Activated T-cell treated with anti-CD3 and anti-CD28 coated beads, Interleukin-2, amount 50 U/mL, for 48 hours (primary cell): ENCODE measurements at regions not wholly inside any gene's neighbourhood (a gene's known extent, or its start where the extent isn't known, plus 50 kb on each side); places are given as distances from the start of the nearest gene placed in this dataset.

Source experiments
- DNase-seq, 2 experiments: peaks; one replicate each; pipeline ENCODE4 v3.0.0-alpha.2; 2020

DNA sequence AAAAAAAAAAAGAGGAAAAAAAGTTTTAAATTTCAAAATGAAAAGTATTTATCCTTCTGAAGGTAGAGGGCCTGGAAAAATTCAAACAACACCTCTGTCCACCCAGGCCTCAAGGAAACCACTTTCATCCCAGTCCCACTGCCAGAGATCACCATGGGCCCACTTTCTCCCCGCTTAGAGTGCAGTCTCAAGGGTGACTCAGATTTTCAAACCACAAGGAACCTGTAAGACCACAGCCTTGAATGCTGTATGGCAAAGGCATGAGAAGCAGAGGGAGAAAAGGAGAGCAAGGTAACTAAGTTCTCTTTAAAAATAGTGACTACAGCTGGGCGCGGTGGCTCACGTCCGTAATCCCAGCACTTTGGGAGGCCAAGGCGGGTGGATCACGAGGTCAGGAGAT is 87.9 kb upstream of the PACRGL start:
- no peak for DNase-seq

DNA sequence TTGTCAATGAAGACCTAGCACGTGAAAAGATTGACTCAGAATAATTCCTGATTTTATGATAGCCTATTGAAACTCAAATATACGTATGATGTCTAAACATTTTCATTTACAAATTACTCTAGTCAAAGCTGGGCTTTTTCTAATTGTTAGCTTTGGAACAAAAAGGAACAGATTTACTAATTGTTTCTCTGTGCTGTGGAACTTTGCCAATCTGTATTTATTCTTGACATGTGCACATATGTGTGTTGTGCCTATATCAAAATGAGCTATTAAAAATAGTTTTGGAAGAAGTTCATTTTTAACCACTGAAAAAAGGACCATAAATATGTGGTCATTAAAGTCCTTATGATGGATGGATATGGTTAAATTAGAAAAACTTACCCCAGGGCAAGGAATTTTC is 85.4 kb upstream of the PACRGL start:
- no peak for DNase-seq

DNA sequence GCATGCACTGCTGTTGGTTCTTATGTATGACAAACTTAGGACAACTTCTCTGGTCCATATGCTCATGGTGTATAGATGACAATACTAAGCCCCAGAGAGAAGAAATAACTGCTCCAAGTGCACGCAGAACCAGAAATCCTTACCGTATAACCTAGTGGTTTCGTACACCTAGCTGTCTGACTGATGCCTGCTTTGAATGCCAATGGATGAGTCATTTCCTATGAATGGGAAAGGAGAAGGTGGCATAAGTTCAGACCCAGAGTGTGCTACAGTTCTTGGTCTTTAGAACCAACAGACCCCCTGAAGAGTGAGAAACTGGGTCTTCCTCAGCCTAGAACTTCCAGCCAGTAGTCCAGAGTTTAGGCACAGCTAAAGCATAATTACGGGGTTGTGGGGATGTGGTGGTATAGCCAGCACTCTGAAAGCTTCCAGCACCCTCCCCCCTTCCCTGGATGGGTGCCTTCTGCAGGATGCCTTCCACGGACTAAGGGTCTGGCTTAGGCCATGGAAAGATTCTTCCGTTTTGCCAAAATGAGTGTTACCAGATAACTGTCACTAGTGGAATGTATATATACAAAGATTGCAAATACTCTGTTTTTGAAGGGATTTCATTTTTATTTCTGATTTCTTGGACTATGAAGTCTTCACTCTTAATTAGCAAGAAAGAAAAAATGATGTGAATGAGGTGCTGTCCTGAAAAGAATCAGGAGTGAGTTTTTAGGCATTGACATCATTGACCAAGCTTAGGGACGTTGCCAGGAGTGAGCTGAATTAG is 84.6 kb upstream of the PACRGL start:
- no peak for DNase-seq

DNA sequence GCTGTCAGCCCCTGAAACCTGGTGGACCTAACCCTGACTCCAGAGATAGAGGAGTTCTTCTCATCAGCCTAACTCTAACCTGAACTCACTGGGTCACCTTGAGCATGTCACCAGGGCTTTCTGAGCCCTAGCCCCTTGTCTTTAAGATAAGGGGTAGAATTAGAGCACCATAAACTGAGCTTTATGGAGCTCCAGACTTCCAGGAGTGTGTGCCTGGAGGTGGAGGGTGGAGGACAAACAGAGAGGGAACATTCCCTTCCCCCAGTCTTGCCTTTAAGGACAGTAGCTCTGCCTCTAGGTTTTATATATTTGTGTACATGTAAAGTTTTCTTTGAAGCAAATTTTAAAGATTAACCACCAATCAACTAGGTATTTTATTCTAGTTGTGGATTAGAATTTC is 83.9 kb upstream of the PACRGL start:
- no peak for DNase-seq

DNA sequence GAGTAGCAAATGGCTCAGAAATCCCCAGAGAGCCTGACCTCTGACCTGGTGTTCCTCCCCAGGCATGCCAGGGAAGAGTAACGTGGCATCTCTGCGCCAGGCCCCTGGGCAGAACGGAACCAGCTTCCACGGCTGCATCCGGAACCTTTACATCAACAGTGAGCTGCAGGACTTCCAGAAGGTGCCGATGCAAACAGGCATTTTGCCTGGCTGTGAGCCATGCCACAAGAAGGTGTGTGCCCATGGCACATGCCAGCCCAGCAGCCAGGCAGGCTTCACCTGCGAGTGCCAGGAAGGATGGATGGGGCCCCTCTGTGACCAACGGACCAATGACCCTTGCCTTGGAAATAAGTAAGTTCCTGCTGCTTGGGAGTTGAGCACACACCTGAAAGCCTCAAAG is 83.4 kb upstream of the PACRGL start:
- no peak for DNase-seq

DNA sequence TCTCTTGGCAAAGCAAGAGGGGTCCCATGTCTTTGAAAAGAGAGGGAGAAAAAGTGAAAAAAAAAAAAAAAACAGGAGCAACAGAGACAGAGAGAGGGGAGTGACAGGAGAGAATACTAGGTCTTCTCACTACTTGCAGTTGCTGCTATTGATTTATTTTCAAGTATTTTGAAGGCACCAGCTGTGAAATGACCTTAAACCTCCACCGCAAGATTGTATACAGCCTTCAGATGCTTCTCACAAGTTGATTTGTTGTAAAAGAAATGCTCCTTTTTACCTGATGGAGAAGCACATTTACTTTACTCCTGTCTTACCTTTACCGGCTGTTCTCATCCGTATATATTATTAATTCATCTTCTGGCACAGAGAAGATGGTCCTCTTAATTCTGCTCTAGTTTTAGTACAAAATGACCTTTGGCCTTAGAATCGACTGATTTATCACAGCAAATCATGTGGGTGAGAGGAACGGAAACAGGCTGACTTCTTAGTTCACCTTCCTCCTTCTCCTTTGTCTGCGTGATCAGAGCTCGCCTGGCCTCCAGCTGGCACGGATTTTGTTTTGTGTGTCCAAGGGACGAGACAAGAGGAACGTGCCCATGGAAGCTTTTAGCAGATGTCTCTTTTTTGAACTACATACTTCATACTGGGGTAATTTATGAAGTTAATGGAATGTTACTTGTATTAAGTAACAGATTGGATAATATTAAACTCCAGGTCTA is 82.4 kb upstream of the PACRGL start:
- DNase-seq = no peak

DNA sequence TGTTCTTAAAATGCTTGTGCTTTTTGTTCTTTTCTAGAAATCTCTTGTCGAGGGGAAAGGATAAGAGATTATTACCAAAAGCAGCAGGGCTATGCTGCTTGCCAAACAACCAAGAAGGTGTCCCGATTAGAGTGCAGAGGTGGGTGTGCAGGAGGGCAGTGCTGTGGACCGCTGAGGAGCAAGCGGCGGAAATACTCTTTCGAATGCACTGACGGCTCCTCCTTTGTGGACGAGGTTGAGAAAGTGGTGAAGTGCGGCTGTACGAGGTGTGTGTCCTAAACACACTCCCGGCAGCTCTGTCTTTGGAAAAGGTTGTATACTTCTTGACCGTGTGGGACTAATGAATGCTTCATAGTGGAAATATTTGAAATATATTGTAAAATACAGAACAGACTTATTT is 81.5 kb upstream of the PACRGL start:
- DNase-seq = no peak

DNA sequence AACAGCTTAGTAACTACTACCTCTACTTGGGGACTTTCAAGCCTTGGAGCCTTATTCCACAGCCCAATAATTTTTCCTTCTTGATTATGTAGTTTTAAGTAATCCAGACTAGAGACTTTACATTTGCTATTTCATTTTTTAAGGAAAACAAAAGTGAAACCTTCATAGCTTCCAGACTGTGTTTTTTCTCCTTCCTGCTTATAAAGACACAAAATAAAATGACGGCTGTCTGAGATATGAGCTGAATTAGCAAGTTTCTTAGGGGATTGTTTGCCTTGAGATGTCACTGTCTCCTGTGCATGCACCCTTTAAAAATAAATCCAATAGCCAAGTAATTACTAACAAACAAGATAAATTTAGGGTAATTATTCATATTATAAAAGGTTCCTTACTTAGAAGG is 78.8 kb upstream of the PACRGL start:
- no peak for DNase-seq

DNA sequence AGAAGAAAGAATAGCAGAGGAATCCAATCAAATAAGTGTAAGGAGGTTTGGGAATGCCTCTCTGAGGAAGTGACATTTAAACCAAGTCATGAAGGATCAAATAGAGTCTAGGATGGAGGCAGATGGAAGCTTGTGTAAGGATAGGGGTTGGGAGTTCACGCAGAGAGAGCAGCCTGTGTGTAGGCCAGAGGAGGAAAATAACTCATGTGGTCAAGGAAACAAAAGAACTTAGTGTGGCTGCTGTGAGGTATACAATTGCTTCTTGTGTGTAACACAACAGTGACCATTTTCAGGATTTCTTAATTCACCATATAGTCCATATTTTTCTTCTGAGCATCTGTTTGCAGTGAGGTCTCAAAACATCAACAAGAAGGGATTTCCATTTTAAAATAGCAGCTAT is 77.6 kb upstream of the PACRGL start:
- no peak for DNase-seq

DNA sequence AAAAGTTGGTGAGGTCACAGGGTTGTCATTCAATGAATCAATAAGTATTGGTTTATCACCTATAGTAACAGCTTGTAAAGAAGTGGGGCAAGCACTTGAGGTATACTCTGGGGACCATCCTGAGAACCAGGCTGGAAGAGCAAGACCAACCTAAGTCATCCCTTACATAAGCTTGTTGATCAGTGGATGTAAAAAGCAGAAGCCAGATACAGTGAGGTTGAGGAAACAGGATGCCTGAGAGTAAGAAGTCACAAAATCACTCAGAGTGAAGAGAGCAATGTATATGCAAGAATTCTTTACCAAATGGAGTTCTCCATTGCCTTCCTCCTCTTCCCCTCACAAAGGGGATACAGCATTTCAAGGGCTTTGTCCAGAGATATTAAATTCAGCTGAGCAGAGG is 76.3 kb upstream of the PACRGL start:
- no peak for DNase-seq

DNA sequence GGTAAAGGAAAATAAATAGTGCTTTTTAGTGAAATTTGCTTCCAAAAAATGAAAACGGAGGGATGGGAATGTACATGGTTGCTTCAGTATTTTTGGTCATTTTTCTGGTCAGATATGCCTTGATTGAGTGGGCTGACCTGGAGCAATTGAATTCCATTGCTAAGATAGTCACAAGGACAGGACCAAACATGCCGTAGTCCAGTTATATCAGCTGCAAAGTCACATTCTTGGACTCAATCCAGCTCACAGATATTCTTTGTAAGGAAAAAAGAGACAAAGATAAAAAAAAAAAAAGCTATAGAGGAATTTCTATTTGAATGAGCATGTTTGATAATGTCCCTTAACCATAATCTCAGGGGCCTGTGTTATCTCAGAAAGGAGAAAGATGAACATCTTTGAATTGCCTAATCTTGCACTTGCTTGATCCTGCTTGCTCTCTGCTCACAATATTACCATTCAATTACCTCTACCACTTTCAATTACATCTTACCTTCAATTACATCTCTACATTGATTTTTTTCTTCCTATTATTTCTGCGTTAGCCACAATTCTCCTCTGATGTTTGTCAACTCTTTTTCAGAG is 75.4 kb upstream of the PACRGL start:
- DNase-seq = no peak

DNA sequence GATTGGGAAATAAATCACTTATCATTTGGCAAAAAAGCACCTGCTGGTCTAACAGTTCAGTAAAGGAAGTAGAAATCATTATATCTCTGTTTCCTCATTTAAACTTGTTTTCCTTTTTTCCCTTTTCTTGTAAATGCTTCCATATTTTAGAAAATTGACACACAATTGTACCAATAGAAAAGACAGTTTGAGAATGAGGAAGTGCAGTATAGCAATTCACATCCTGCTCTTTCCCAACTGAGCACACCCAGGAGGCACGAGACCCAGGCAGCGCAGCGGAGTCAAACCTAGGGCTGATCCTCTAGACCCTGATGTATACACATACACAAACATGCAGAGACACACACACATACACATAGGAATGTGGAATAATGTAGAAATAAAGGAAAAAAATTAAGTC is 74.8 kb upstream of the PACRGL start:
- no peak for DNase-seq

DNA sequence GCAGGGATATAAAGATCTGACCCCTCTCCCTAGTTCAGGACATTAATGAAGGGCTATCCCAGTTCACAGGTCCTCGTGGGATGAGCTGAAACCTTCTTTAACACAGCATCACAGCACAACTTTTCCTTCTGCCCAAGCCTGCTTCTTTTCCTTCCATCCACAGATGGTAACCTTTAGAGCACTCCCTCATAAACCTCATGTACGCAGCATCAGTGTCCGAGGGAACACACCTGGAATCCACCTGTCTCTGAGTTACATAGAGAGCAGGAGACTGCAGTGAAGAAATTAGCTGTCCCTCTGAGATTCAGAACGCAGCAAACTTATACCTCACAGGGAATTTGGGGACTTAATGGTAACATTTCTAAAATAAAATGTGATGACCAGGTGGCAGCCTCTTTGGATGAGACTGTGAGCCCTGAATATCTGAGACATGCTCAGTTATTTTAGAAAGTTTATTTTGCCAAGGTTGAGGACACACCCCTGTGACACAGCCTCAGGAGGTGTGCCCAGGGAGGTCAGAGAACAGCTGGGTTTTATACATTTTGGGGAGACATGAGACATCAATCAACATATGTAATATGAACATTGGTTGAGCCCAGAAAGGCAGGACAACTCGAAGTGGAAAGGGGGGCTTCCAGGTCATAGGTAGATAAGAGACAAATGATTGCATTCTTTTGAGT is 73.8 kb upstream of the PACRGL start:
- no peak for DNase-seq

DNA sequence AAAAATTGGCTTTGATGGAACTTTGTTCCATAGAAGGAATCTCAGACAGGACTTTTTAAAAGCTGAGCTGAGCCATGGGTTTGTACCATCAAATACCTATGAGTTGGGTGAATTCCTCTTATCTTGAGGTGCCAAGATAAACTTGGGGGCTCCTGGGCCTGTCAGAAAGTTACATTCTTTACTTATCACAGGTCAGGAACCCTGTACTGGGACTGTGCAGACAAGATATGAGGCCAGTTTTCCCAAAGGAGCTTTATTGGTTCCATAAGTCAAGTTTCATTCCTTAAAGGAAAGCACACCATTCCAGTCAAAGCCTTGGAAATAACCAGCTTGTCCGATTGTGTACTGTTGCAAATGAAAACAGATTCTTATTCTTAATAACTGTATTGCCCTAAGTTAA is 72.4 kb upstream of the PACRGL start:
- no peak for DNase-seq

DNA sequence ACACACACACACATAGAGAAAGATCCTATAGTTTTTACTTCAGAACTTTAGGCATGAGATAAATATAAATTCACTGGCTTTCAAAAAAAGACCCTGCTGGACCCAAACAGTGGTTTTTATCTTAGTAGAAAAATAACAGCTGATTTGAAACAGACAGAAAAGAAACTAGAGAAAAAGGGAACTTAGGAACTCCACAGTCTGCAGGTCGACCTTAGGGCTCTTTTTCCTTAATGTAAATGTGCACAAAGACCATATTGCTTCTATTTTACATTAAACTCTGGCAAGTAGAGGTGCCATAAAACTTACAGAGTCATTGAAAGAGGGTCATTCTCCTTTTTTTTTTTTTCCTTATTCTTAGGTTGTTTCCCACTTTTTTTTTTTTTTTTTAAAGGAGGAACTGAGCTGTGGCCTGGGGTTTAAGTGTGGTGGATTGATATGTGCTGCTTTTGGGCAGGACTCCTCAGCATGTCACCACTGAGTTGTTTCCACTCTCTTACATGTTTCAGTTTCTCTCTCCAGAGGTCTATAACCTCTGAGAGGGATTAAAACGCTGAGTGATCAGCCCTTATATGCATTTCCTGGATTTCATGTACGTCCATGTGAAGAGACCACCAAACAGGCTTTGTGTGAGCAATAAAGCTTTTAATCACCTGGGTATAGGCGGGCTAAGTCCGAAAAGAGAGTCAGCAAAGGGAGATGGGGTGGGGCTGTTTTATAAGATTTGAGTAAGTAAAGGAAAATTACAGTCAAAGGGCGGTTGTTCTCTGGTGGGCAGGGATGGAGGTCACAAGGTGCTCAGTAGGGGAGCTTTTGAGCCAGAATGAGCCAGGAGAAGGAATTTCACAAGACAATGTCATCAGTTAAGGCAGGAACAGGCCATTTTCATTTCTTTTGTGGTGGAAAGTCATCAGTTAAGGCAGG is 70.8 kb upstream of the PACRGL start:
- no peak for DNase-seq

DNA sequence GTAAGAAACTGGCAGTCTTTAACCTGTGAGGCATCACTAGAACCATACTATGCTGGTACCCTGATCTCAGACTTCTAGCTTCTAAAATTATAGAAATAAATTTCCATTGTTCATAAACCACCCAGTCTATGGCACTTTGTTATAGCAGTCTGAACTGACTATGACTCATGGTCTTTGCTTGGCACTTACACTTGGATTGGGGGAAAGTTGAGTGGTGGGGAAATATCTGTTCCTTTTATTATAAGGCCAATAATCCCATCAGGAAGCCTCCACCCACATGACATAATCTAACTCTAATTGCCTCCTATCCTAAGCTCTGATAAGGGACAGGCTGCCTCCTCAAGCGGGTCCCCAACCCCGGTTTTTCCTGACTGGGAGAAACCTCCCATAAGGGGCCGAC is 61.4 kb upstream of the PACRGL start:
- no peak for DNase-seq

DNA sequence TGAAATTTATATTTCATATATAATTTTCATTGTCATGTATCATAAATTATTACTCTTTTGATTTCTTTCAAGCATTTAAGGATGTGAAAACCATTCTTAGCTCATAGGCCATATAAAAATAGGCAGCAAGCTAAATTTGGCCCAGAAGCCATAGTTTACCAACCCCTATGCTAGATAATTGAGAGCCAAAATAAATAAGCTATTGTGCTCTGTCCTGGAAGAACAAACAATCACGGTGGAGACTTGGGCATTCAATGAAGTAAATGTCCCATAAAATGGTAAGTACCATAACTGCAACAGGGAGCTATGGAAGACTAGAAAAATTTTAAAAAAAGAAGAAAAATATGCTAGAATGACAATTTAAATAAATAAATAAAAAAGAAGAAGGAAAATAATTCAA is 60.9 kb upstream of the PACRGL start:
- no peak for DNase-seq

DNA sequence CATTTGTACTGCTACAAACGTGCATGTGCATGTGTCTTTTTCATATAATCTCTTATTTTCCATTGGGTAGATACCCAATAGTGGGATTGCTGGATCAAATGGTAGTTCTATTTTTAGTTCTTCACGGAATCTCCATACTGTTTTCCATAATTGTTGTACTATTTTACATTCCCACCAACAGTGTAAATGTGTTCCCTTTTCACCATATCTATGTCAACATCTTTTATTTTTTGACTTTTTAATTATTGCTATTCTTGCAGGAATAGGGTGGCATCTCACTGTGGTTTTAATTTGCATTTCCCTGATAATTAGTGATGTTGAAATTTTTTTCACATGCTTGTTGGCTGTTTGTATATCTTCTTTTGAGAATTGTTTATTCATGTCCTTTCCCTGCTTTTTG is 59.3 kb upstream of the PACRGL start:
- no peak for DNase-seq

DNA sequence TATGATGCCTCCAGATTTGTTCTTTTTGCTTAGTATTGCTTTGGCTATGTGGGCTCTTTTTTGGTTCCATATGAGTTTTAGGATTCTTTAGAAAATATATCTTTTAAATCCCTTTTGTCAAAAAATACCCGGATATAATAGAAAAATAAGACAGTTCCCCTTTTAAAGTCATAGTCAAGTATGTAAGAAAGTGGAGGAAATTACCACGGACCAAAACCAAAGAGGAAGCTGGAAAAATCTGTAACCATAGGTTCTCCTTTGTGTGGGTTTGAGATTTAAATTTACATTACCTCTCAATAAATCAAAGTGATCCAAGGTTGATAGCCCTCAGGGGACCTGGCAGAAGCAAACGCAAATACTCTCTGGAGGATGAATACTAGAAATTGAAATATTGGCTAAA is 58.3 kb upstream of the PACRGL start:
- DNase-seq = no peak

DNA sequence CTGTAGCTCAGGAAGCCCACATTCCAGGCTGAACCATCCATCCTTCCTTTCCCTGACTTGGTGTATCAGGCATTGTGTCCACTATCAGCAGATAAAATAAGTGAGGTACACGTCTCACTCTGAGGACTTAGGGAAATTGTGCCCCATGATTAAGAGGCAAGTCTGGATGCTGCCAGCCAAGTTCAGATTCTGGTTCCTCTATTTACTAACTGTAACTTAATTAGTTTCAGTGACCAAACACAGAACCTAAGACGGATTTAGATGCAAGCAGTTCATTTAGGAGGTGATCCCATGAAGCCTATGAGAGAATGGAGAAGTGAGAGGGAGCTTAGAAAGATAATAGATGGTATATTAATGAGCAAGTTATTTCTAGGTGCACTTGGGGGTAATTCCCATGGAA is 56.6 kb upstream of the PACRGL start:
- DNase-seq = no peak

DNA sequence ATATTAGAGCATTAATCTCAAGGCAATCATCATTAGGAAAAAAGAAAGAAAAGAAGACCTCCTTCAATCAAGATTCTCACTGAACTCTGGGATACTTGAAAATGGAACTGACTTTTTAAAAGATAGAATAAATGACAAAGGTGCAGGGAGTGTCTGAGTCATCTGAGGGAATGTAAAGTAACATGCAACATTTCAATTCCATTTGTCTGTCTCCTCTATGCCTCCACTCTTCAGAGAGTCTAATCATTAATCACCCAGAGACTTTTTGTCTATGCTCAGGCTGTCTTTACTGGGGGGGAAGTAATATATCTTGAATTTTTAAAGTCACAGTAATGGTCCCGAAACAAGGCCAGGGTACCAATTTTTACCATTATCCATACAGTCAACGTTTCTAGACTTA is 55.0 kb upstream of the PACRGL start:
- DNase-seq = no peak

DNA sequence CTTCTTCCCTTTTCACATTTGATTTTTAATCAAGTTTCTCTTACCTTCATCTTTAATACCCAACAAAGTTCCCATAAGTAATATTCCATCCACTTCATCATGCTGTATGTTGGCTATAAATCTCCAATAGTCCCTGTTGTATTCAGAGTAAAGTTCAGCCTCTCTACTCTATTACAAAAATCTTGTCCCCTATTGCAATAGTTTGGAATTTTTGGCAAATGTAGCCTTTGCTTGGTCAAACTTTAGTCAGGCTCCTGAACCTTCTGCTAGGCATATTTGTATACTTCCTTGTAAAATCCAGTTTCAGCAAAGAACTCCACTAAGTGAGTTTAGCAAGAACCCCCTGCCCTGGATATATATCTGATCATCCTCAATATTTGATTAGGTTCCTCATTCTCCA is 54.0 kb upstream of the PACRGL start:
- DNase-seq = no peak
